ENCODE measurements at regions not wholly inside any gene's neighbourhood (a gene's known extent, or its start where the extent isn't known, plus 50 kb on each side); places are given as distances from the start of the nearest gene placed in this dataset.
"Not testable (repeated sequence)": the region's sequence is repeated elsewhere in the genome, so short reads cannot be mapped to it uniquely, and the experiment has no call there.

GRCh38 chrX:132302687-132303086 lies 83.4 kb upstream of the RAP2C start:
- not testable (repeated sequence) for DNase-seq (ENCODE audit: low read depth in 2 of 3, low spot score in 1 of 3)

GRCh38 chrX:132294776-132295495 lies 75.7 kb upstream of the RAP2C start:
- DNase-seq (ENCODE audit: low read depth in 2 of 3, low spot score in 1 of 3) = no peak

GRCh38 chrX:132294192-132294591 lies 74.9 kb upstream of the RAP2C start:
- DNase-seq (ENCODE audit: low read depth in 2 of 3, low spot score in 1 of 3) = no peak

GRCh38 chrX:132292793-132293192 lies 73.5 kb upstream of the RAP2C start:
- peak in 1 of 3 donors; percentile 18 for DNase-seq (ENCODE audit: low read depth in 2 of 3, low spot score in 1 of 3)

GRCh38 chrX:132277953-132278614 lies 58.8 kb upstream of the RAP2C start:
- DNase-seq (ENCODE audit: low read depth in 2 of 3, low spot score in 1 of 3) = no peak

- no peak for DNase-seq (ENCODE audit: low read depth in 2 of 3, low spot score in 1 of 3)
Observed at GRCh38 chrX:132272826-132273225, 53.6 kb upstream of the RAP2C start.

- DNase-seq (ENCODE audit: low read depth in 2 of 3, low spot score in 1 of 3) = no peak
Observed at GRCh38 chrX:132271311-132271778, 52.1 kb upstream of the RAP2C start.

GRCh38 chrX:132270699-132271098 lies 51.5 kb upstream of the RAP2C start:
- DNase-seq (ENCODE audit: low read depth in 2 of 3, low spot score in 1 of 3) = no peak

GRCh38 chrX:132270021-132270420 lies 50.8 kb upstream of the RAP2C start:
- DNase-seq (ENCODE audit: low read depth in 2 of 3, low spot score in 1 of 3) = no peak

All from stimulated activated CD4-positive, alpha-beta T cell treated with anti-CD3 and anti-CD28 coated beads, Interleukin-12 subunit alpha, Interleukin-12 subunit beta, amount 100 ng/mL, for 48 hours (primary cell).